Esophagus (tissue), 2 donors: ENCODE measurements at regions not wholly inside any gene's neighbourhood (a gene's known extent, or its start where the extent isn't known, plus 50 kb on each side); places are given as distances from the start of the nearest gene placed in this dataset.

Source experiments
- H3K27ac ChIP-seq, 2 donors: one replicate each; pipeline ENCODE4 v1.5.1; 2013; ENCODE audit warnings: low read depth in 2 of 2, mild to moderate bottlenecking in 2 of 2, inconsistent platforms in 1 of 2, low read length in 1 of 2, moderate library complexity in 1 of 2
- H3K27me3 ChIP-seq, 2 donors: one replicate each; pipeline ENCODE4 v1.6.1; 2013; ENCODE audit warnings: low read length in 2 of 2, control low read depth in 1 of 2, mild to moderate bottlenecking in 1 of 2; ENCODE audit not compliant: insufficient read depth in 2 of 2, control insufficient read depth in 1 of 2
- H3K36me3 ChIP-seq, 2 donors: one replicate each; pipeline ENCODE4 v1.6.1; 2013; ENCODE audit warnings: low read length in 1 of 2; ENCODE audit not compliant: control insufficient read depth in 2 of 2, insufficient read depth in 2 of 2
- H3K4me1 ChIP-seq, 2 donors: one replicate each; pipeline ENCODE4 v1.6.1; 2013; ENCODE audit warnings: low read length in 1 of 2; ENCODE audit not compliant: control insufficient read depth in 2 of 2, insufficient read depth in 2 of 2
- H3K4me3 ChIP-seq, 2 donors: one replicate each; pipeline ENCODE4 v1.5.1; 2013; ENCODE audit warnings: low read length in 2 of 2, mild to moderate bottlenecking in 2 of 2, low read depth in 1 of 2, moderate library complexity in 1 of 2
- H3K9me3 ChIP-seq, 2 donors: one replicate each; pipeline ENCODE4 v1.6.1; 2013; ENCODE audit warnings: mild to moderate bottlenecking in 2 of 2, low read depth in 1 of 2, low read length in 1 of 2, moderate library complexity in 1 of 2; ENCODE audit not compliant: control insufficient read depth in 2 of 2, insufficient read depth in 1 of 2
- WGBS, 2 donors: extraction: QIAGEN DNeasy Blood & Tissue Kit; methylation state at CpG; one replicate each; pipeline ENCODE4 v1.1.7; 2013; 5-methylcytosine and 5-hydroxymethylcytosine counted together
- donor health status: healthy with polysubstance abuse.
- donor health status: Bipolar disorder and iron deficiency.

GRCh38 chr11:45511566-45511965, 153.9 kb downstream of the CHST1 start:
- Histone ChIP-seq H3K36me3 (no peaks in the 10 kb centered on the region), H3K27me3 (no peaks in the 10 kb centered on the region), H3K4me1 (no peaks in the 10 kb centered on the region), H3K4me3 (no peak overlapping the region), H3K9me3 (peaks cover 0 to 2% of the 10 kb centered on the region in 2 donors), H3K27ac (no peak overlapping the region)
- 73 to 74% methylated on average over 9 of the region's 9 CpGs for WGBS, 2 donors

GRCh38 chr11:45507916-45508315, 157.5 kb downstream of the CHST1 start:
- no peaks in the 10 kb centered on the region for H3K4me1 ChIP-seq
- no peaks in the 10 kb centered on the region for H3K36me3 ChIP-seq
- H3K4me3 ChIP-seq = no peak overlapping the region
- H3K27me3 ChIP-seq = no peaks in the 10 kb centered on the region
- 84 to 94% methylated on average over 4 of the region's 4 CpGs for WGBS, 2 donors
- H3K27ac ChIP-seq = no peak overlapping the region
- peaks cover 0 to 2% of the 10 kb centered on the region in 2 donors for H3K9me3 ChIP-seq

GRCh38 chr11:45503311-45503710, 162.1 kb downstream of the CHST1 start:
- H3K36me3 ChIP-seq = no peaks in the 10 kb centered on the region
- H3K27me3 ChIP-seq = no peaks in the 10 kb centered on the region
- H3K9me3 ChIP-seq = peaks cover 0 to 5% of the 10 kb centered on the region in 2 donors
- WGBS, 2 donors = 84 to 87% methylated on average over 4 of the region's 4 CpGs
- no peak overlapping the region for H3K4me3 ChIP-seq
- H3K4me1 ChIP-seq = no peaks in the 10 kb centered on the region
- H3K27ac ChIP-seq = no peak overlapping the region

- Histone ChIP-seq H3K4me3 (no peak overlapping the region), H3K4me1 (no peaks in the 10 kb centered on the region)
- 79 to 80% methylated on average over 5 of the region's 5 CpGs for WGBS, 2 donors
Observed at GRCh38 chr11:45502226-45502545, 163.2 kb downstream of the CHST1 start.

GRCh38 chr11:45501392-45502225, 163.8 kb downstream of the CHST1 start:
- Histone ChIP-seq H3K36me3 (no peaks in the 10 kb centered on the region), H3K27ac (no peak overlapping the region), H3K9me3 (peaks cover 0 to 3% of the 10 kb centered on the region in 2 donors), H3K4me3 (no peak overlapping the region), H3K4me1 (no peaks in the 10 kb centered on the region), H3K27me3 (no peaks in the 10 kb centered on the region)
- WGBS, 2 donors = 60 to 65% methylated on average over 9 of the region's 9 CpGs

More at GRCh38 chr11:45502226-45502545, 163.2 kb downstream of the CHST1 start:
- H3K27ac ChIP-seq = no peak overlapping the region
- H3K9me3 ChIP-seq = peaks cover 0 to 3% of the 10 kb centered on the region in 2 donors
- H3K36me3 ChIP-seq = no peaks in the 10 kb centered on the region
- no peaks in the 10 kb centered on the region for H3K27me3 ChIP-seq

- no peak overlapping the region for H3K27ac ChIP-seq
- H3K36me3 ChIP-seq = no peaks in the 10 kb centered on the region
- 47 to 61% methylated on average over 6 of the region's 6 CpGs for WGBS, 2 donors
- no peaks in the 10 kb centered on the region for H3K27me3 ChIP-seq
- H3K4me3 ChIP-seq = no peak overlapping the region
- peaks cover 0 to 3% of the 10 kb centered on the region in 2 donors for H3K9me3 ChIP-seq
- H3K4me1 ChIP-seq = no peaks in the 10 kb centered on the region
Observed at GRCh38 chr11:45500451-45500850, 165.0 kb downstream of the CHST1 start.

- 88 to 94% methylated on average over 2 of the region's 2 CpGs for WGBS, 2 donors
- Histone ChIP-seq H3K27ac (no peak overlapping the region), H3K4me1 (no peaks in the 10 kb centered on the region), H3K4me3 (no peak overlapping the region), H3K36me3 (no peaks in the 10 kb centered on the region), H3K9me3 (no peaks in the 10 kb centered on the region), H3K27me3 (peaks cover 0 to 2% of the 10 kb centered on the region in 2 donors)
Observed at GRCh38 chr11:45494738-45495137, 170.7 kb downstream of the CHST1 start.

GRCh38 chr11:45489281-45489905, 176.0 kb downstream of the CHST1 start:
- no peak overlapping the region for H3K4me3 ChIP-seq
- H3K27ac ChIP-seq = no peak overlapping the region
- no peaks in the 10 kb centered on the region for H3K9me3 ChIP-seq
- peaks cover 0 to 2% of the 10 kb centered on the region in 2 donors for H3K27me3 ChIP-seq
- H3K36me3 ChIP-seq = no peaks in the 10 kb centered on the region
- whole genome bisulfite sequencing, 2 donors = 34% methylated on average over 7 of the region's 7 CpGs
- H3K4me1 ChIP-seq = no peaks in the 10 kb centered on the region

- no peaks in the 10 kb centered on the region for H3K27me3 ChIP-seq
- WGBS, 2 donors = 84 to 87% methylated on average over 6 of the region's 6 CpGs
- H3K27ac ChIP-seq = no peak overlapping the region
- no peaks in the 10 kb centered on the region for H3K4me1 ChIP-seq
- no peaks in the 10 kb centered on the region for H3K9me3 ChIP-seq
- no peak overlapping the region for H3K4me3 ChIP-seq
- H3K36me3 ChIP-seq = no peaks in the 10 kb centered on the region
Observed at GRCh38 chr11:45486461-45486860, 179.0 kb downstream of the CHST1 start.
